SU-DHL-6 (cell line): ENCODE measurements at regions not wholly inside any gene's neighbourhood (a gene's known extent, or its start where the extent isn't known, plus 50 kb on each side); places are given as distances from the start of the nearest gene placed in this dataset.
"Not testable (repeated sequence)": the region's sequence is repeated elsewhere in the genome, so short reads cannot be mapped to it uniquely, and the experiment has no call there.

Source experiments
- EZH2phosphoT487 ChIP-seq: fragments of 200-600 bp; sonication (generic), shearing (Covaris generic); conservative IDR thresholded peaks from 2 replicates; pipeline ENCODE4 v1.6.1; 2018; ENCODE audit warnings: mild to moderate bottlenecking, antibody characterized with exemption, low read length, moderate library complexity, mixed read lengths
- TF ChIP-seq, protein P1 (sequence below): fragments of 200-600 bp; sonication (generic); IDR thresholded peaks from one replicate; pipeline ENCODE4 v1.5.1; 2017; ENCODE audit warnings: antibody characterized with exemption, mild to moderate bottlenecking, low read length, moderate library complexity; ENCODE audit not compliant: insufficient read depth, poor library complexity, severe bottlenecking

- TF ChIP-seq, protein P1, sequence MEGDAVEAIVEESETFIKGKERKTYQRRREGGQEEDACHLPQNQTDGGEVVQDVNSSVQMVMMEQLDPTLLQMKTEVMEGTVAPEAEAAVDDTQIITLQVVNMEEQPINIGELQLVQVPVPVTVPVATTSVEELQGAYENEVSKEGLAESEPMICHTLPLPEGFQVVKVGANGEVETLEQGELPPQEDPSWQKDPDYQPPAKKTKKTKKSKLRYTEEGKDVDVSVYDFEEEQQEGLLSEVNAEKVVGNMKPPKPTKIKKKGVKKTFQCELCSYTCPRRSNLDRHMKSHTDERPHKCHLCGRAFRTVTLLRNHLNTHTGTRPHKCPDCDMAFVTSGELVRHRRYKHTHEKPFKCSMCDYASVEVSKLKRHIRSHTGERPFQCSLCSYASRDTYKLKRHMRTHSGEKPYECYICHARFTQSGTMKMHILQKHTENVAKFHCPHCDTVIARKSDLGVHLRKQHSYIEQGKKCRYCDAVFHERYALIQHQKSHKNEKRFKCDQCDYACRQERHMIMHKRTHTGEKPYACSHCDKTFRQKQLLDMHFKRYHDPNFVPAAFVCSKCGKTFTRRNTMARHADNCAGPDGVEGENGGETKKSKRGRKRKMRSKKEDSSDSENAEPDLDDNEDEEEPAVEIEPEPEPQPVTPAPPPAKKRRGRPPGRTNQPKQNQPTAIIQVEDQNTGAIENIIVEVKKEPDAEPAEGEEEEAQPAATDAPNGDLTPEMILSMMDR, result not testable (repeated sequence)
- TF ChIP-seq EZH2phosphoT487, result not testable (repeated sequence)
These were observed 123.9 kb downstream of the LRRC37A3 start for GRCh38 chr17:64795342-64795741.
